NOMO-1 treated with DMSO at 0.1 percent for 48 hours (cell line): ENCODE measurements at regions not wholly inside any gene's neighbourhood (a gene's known extent, or its start where the extent isn't known, plus 50 kb on each side); places are given as distances from the start of the nearest gene placed in this dataset.

ENCODE experiments used
- DNase-seq: peaks from one replicate; lab custom pipeline; 2025; ENCODE audit not compliant: unreplicated experiment; lab: John Stamatoyannopoulos, UW

DNA sequence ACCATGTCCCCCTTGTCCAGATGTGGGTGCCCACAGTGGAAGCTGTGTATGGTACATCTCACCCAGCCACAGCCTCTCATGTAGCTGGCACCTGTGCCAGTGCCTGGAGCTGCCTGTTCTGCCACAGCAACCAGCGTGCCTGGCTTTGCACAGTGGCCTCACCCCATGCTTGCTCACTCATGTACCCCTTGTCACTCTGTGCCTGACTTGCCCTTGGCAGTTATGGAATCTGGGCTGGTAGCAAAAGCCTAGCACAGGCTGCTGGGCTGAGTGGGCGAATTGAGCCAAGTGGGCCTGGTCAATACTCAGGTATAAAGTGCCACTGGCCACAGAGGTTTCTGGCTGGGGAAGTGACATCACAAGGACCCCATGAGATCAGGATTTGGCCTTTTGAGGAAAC lies 264.2 kb downstream of the INSC start:
- no peak for DNase-seq

DNA sequence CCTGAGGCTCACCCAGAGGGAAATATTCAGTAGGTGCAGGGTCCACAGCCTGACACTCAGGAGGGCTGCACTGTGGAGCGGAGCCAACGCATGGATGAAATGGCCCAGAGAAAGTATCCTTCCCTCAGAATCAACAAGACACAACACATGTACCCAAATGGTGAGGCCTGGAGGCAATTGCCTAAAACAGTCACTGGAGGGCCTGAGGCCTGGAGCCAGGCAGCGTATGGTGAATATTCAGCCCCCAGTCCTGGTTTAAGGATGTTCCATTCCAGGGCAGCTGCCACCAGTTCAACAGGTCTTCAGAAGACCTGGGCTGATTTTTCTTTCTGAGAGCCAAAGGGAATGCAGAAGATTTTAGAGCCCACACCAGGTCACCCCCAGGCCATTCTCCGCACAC lies 264.8 kb downstream of the INSC start:
- peak; percentile 6 for DNase-seq

GRCh38 chr11:15390857-15391256 lies 276.1 kb downstream of the INSC start:
- DNase-seq: no peak

DNA sequence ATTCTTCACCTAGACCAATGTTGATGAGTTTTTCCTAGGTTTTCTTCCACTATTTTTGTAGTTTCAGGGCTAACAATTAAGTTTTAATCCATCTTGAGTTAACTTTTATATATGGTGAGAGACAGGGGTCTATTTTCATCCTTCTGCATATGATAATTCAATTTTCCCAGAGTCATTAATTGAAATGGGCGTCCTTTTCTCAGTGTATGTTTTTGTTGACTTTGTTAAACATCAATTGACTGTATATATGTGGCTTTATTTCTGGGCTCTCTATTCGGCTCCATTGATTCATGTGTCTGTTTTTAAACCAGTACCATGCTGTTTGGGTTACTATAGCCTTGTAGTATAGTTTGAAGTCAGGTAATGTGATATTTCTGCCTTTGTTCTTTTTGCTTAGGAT lies 282.1 kb downstream of the INSC start:
- DNase-seq: no peak

DNA sequence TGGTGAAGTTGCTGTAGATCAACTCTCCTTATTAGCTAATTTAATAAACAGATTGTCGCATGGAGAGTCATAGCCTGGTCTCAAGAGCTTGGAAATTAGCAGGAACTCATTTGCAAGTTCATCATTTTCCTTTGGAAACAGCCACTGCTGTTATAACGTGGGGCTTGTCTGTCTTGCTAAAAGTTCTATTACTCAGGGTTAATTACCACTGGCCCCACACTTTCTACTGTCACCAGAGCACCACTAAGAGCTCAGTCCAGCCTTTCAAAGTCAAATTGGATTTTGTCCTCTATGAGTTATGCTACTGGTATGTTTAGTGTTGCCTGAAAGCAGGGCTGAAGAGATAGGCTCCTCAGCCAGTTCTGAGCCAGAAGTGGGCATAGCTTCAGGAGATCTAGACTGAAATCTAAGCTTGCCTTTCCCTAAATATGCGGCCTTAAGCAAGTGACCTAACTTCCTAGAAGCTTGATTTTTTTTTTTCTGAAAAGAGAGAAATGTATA lies 292.2 kb downstream of the INSC start:
- no peak for DNase-seq

GRCh38 chr11:15412054-15412453 lies 297.3 kb downstream of the INSC start:
- DNase-seq: no peak

DNA sequence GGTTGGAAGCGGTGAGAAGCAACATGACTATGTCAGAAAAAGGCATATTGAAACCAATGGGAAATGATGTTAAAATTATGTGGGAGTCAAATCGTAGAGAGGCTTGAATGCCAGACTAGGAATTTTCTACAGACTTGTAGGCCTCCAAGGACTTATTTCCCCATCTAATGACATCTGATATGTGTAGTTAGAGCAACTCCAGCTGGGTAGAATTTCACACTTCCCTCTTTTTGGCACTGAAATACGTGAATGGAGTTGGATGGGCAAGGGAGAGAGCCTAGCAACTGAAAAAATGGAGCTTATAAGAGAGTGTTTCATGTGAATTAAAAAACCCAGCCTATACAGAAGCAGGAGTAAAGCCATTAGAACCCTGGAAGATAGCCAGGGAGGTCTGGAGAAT lies 304.2 kb downstream of the INSC start:
- no peak for DNase-seq

DNA sequence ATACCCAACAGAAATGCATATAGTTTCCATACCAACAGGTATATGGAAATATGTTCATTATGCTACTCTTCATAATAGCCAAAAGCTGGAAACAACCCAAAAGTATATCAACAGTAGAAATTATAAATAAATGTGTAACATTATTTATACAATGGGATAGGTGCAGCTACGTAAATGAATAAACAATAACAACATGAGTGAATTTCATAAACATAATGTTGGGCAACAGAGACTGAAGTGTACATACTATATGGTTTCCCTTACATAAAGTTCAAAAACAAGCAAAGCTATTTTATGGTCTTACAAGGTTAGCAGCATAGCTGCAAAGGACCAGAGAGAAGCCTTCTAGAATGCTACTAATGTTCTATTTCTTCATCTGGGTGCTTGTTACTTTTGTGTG lies 305.0 kb downstream of the INSC start:
- DNase-seq: no peak

DNA sequence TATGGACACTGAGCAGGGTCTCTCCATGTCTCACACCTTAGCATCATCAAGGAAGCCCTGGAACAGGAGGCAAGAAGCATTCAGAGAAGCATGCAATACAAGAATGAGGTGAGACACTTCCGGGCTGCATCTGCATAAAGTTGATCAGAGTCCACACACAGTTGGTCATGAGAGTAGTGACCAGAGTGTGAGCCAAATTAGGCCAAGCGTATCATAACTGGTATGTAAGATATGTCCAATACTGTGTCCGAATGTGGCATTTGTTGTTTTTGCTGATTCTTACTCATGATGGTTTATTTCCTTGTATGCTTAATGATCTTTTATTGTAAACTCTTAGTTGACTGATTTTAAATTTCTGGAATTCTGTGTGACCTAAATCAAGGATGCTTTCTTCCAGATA lies 315.7 kb downstream of the INSC start:
- DNase-seq: no peak

GRCh38 chr11:15434529-15434928 lies 319.8 kb downstream of the INSC start:
- DNase-seq: no peak

DNA sequence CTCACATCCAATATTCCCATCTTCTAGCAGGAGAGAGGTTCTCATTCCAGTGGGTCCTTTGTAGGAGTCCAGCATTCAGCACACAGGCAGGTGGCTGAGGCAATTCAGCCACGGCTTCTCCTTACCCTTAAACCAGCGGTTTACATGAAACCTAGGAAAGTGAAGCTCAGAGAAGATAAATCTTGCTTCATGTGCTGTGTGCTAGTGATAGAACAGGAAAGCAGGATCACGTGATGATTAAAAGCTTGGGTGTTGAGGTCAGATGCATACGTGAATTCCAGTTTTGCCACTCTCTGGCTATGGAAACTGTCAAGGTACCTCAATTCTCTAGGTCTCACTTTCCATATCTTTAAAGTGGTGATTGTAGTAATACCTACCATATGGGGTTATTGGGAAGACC lies 331.6 kb downstream of the INSC start:
- no peak for DNase-seq

GRCh38 chr11:15446929-15447328 lies 332.2 kb downstream of the INSC start:
- DNase-seq: no peak

DNA sequence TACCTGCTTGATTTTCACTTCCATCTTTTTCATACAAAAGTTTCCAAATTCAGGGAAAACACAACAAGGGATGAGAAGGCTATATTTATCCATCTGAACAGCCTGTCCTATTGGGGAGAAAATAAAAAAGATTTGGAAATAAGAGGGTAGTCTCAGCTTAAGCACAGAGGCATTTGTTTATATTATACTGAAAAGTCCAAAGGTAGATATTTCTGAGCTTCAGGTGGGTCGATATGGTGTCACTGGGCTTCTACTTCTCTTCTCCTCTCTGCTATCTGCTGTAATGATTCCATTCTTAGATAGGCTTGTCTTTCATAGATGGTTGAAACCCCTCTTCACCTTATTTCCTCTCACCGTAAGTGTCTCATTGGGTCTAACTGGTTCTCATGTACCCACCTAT lies 337.0 kb downstream of the INSC start:
- no peak for DNase-seq

GRCh38 chr11:15453211-15453765 lies 338.6 kb downstream of the INSC start:
- no peak for DNase-seq

DNA sequence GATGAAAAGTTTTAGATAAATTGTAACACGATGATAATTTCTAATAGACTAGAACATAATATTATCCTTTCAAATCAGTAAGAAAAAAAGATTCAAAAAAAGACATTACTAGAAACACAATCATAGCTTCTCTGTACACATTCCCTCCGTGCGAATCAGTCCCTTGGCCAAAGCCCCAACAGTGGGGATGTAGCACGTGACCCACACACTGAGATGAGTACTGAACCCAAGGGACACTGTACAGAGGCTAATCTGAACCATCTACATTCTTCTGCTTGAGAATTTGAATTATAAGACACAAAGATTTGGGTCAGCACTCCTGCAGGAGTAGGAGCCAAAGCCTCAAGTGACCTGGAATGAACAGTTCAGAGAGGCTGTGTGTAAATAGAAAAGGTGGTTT lies 353.7 kb downstream of the INSC start:
- no peak for DNase-seq

DNA sequence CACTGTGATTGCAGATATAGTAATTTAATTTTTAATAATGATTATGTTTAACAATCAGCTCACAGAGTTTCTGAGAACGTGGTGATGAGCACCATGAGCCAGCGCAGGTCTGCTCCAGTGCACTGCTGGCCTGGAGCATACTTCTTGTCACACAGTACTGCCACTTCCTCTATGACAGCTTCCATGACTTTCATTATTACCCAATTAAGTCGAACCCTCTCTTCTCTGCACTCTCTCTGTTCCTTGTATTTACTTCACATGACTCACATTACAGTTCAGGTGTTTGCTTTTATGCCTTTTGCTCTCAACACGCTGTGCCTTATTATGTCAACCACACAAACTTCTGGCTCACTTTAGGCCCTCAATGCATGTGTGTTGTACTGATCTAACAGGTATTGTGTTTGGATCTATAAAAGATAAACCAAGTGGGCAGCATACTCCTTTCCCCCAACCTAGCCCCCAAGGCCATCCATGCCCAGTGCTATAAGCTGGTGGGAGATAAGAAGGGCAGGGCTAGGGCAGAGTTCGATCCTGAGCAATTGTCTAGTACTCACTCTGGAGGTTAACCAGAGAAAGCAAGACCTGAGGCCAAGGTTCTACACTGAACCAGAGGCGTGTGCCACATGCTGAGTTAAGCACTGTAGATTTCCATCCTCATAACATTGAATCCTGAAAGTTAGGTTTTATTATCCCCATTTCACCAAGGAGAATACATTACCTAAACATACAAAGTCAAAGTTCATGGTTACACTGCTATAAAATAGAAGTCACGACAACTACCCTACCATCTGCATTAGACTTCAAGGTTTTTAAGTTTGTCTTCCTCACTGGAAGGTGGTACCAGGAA lies 356.5 kb downstream of the INSC start:
- peak; percentile 94 for DNase-seq

DNA sequence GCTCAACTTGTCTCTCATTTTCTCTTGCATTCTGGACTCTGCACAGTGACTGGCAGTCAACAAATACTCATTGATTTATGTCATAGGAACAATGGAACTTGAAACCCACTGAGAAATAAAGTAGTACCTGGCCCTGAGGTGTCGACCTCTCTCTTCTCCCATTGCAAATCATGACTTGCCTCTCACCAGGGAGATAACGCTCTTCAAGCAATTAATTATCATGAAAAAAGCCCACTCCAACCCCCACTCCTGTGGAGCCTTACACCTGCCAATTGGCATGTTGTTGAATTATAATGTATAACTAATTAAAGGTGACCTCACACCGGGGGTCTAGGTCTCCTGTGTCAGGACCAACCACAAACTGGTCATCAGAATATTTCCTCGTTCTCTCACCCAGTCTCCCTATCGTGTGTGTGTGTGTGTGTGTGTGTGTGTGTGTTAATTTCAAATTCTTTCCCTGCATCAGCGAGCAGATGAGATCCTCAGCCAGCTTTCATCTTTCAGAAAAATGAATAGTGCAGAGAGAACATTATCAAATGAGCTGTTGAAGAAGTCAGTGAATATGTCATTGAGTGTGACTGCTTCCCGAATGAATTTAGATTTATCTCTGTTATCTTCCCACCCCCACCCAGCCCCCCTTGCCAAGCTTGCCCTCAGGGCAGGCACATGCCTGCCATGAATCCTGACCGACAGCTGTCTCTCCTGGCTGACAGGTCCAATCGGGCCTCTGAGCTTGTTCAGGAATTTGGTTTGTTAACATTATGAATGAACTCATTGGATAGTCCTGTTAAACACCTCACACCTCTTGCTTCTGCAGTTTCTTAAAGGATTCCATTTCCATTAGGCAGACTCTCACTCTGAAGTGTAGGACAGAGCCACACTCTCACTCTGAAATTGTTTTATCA lies 357.4 kb downstream of the INSC start:
- DNase-seq: no peak

DNA sequence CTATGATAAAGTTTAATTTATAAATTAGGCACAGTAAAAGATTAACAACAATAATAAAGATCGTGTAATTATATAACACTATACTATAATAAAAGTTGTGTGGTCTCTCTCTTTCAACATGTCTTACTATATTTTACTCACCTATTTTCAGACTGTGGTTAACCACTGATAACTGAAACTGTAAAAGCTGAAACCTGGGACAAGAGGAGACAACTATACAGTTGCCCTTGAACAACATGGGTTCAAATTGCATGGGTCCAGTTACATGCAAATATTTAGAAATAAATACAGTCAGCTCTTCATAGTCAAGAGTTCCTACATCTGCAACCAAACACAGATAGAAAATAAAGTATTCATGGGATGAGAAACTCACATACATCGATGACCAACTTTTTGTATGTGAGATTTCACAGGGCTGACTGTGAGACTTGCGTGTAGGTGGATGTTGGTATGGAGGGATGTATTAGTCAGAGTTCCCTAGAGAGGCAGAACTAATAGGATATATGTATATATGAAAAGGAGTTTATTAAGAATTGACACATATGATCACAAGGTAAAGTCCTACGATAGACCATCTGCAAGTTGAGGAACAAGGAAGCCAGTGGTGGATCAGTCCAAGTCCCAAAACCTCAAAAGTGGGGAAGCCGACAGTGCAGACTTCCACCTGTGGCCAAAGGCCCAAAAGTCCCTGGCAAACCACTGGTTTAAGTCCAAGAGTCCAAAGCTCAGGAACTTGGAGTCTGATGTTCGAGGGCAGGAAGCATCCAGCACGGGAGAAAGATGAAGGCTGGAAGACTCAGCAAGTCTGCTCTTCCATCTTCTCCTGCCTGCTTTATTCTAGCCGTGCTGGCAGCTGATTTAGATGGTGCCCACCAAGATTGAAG lies 359.5 kb downstream of the INSC start:
- DNase-seq: peak; percentile 56

DNA sequence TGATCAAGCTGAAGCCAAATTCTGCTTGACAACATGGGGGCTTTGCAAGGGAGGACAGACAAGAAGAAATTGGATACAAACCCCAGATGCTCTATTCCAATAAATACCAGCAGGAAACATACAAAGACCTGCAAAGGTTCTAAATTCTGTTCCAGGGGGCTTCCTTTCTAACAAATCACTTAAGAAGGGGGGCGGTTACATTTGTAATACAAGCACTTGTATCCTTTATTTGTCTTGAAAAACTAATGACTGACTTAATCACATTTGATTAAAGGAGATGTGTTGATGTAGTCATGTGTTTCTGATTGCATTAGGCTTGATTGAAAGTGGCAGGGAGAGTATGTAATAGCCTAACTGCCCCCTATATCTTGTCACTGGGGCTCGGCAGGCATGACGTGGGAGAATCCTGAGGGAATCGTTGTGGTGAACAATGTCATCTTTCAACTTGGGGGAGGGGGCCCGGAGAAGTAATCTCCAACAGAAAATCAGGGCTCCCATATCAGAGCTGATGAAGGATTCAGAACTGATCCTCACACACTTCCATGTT lies 361.7 kb downstream of the INSC start:
- no peak for DNase-seq

DNA sequence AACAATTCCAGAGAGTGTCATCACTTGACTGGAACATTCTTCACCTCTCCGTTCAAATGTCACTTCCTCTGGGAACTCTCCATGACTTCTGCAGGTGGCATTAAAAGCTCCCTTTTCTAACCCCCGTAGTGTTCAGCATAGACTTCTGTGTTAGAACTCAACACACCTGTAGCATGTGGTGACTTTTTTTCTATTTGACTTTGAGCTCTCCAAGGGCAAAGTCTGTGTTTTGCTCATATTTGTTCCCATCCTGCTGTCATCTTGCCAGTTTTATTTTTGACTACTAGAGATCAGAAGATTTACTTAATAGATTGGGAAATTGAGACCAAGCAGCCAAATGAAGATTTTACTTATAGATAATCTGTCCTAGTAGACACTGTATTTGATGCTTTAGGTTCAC lies 367.1 kb downstream of the INSC start:
- DNase-seq: no peak
